CMK (cell line): ENCODE measurements at regions not wholly inside any gene's neighbourhood (a gene's known extent, or its start where the extent isn't known, plus 50 kb on each side); places are given as distances from the start of the nearest gene placed in this dataset.

Experiments
- DNase-seq: peaks from one replicate; pipeline ENCODE4 v3.0.0-alpha.2; 2010; ENCODE audit warnings: low read depth

- no peak for DNase-seq
Observed at GRCh38 chr21:28750565-28750964, 242.1 kb downstream of the LTN1 start.

- no peak for DNase-seq
Observed at GRCh38 chr21:28749536-28749935, 243.1 kb downstream of the LTN1 start.

GRCh38 chr21:28747464-28747863 lies 245.2 kb downstream of the LTN1 start:
- DNase-seq = no peak

- DNase-seq = no peak
Observed at GRCh38 chr21:28746166-28746565, 246.5 kb downstream of the LTN1 start.

GRCh38 chr21:28745131-28746016 lies 247.3 kb downstream of the LTN1 start:
- DNase-seq = peak; percentile 88

GRCh38 chr21:28743723-28744122 lies 249.0 kb downstream of the LTN1 start:
- no peak for DNase-seq

GRCh38 chr21:28742527-28742926 lies 250.2 kb downstream of the LTN1 start:
- DNase-seq = no peak

- no peak for DNase-seq
Observed at GRCh38 chr21:28740125-28740524, 252.6 kb downstream of the LTN1 start.

- DNase-seq = no peak
Observed at GRCh38 chr21:28738882-28739281, 253.8 kb downstream of the LTN1 start.

- no peak for DNase-seq
Observed at GRCh38 chr21:28738420-28738704, 254.3 kb downstream of the LTN1 start.

- DNase-seq = no peak
Observed at GRCh38 chr21:28737674-28738419, 254.8 kb downstream of the LTN1 start.

GRCh38 chr21:28734522-28735175 lies 258.0 kb downstream of the LTN1 start:
- no peak for DNase-seq

GRCh38 chr21:28731700-28732321 lies 260.9 kb downstream of the LTN1 start:
- no peak for DNase-seq

GRCh38 chr21:28729887-28730286 lies 262.8 kb downstream of the LTN1 start:
- no peak for DNase-seq

- DNase-seq = no peak
Observed at GRCh38 chr21:28727809-28728208, 264.9 kb downstream of the LTN1 start.

- no peak for DNase-seq
Observed at GRCh38 chr21:28725396-28725795, 267.3 kb downstream of the LTN1 start.

GRCh38 chr21:28723646-28724045 lies 269.0 kb downstream of the LTN1 start:
- DNase-seq = no peak

GRCh38 chr21:28719723-28720122 lies 273.0 kb downstream of the LTN1 start:
- no peak for DNase-seq

- no peak for DNase-seq
Observed at GRCh38 chr21:28714777-28715464, 277.8 kb downstream of the LTN1 start.

GRCh38 chr21:28712411-28712810 lies 280.3 kb downstream of the LTN1 start:
- no peak for DNase-seq

GRCh38 chr21:28705616-28706015 lies 287.1 kb downstream of the LTN1 start:
- DNase-seq = no peak

GRCh38 chr21:28704746-28705145 lies 287.9 kb downstream of the LTN1 start:
- no peak for DNase-seq
